Neuronal stem cell (in vitro differentiated cells): ENCODE measurements at regions not wholly inside any gene's neighbourhood (a gene's known extent, or its start where the extent isn't known, plus 50 kb on each side); places are given as distances from the start of the nearest gene placed in this dataset.

Experiments used
- DNase-seq: peaks from one replicate; pipeline ENCODE4 v3.0.0-alpha.2; 2013; ENCODE audit warnings: low spot score
- H2AFZ ChIP-seq: one replicate; pipeline ENCODE4 v1.6.1; 2013; ENCODE audit warnings: mild to moderate bottlenecking, low read length, inconsistent platforms
- H2AK5ac ChIP-seq: 2 replicates; pipeline ENCODE4 v1.6.1; 2013; ENCODE audit warnings: low read depth, mild to moderate bottlenecking, inconsistent platforms, low read length, moderate library complexity, mixed read lengths
- H2BK120ac ChIP-seq: 2 replicates; pipeline ENCODE4 v1.6.1; 2013; ENCODE audit warnings: low read depth, mild to moderate bottlenecking, inconsistent platforms, low read length, moderate library complexity, mixed read lengths
- H2BK12ac ChIP-seq: one replicate; pipeline ENCODE4 v1.6.1; 2013; ENCODE audit warnings: low read length, inconsistent platforms
- H2BK15ac ChIP-seq: 2 replicates; pipeline ENCODE4 v1.6.1; 2013; ENCODE audit warnings: mild to moderate bottlenecking, low read length, inconsistent platforms, mixed read lengths
- H2BK5ac ChIP-seq: one replicate; pipeline ENCODE4 v1.6.1; 2013; ENCODE audit warnings: inconsistent platforms, mild to moderate bottlenecking, low read length, moderate library complexity
- H3K14ac ChIP-seq: one replicate; pipeline ENCODE4 v1.6.1; 2013; ENCODE audit warnings: low read length, inconsistent platforms
- H3K18ac ChIP-seq: 2 replicates; pipeline ENCODE4 v1.6.1; 2013; ENCODE audit warnings: low read length, inconsistent platforms
- H3K23ac ChIP-seq: 2 replicates; pipeline ENCODE4 v1.6.1; 2013; ENCODE audit warnings: low read depth, mild to moderate bottlenecking, mixed read lengths, low read length, inconsistent platforms; ENCODE audit not compliant: poor library complexity
- H3K27ac ChIP-seq: replicated peaks from 3 replicates; pipeline ENCODE4 v1.5.1; 2013; ENCODE audit warnings: low read length, inconsistent platforms
- H3K27me3 ChIP-seq, 3 experiments: 2 replicates each; pipeline ENCODE4 v1.6.1; 2013; ENCODE audit warnings: low read length in 3 of 3, mild to moderate bottlenecking in 2 of 3, inconsistent platforms in 1 of 3, low read depth in 1 of 3, mixed read lengths in 1 of 3, moderate library complexity in 1 of 3; ENCODE audit not compliant: control insufficient read depth in 3 of 3, insufficient read depth in 3 of 3
- H3K36me3 ChIP-seq, 2 donors: replicated peaks in 1 of 2; 2 replicates each; pipeline ENCODE4 v1.6.1; 2013; ENCODE audit warnings: low read length in 2 of 2; ENCODE audit not compliant: control insufficient read depth in 2 of 2, insufficient read depth in 2 of 2
- H3K4ac ChIP-seq: 2 replicates; pipeline ENCODE4 v1.6.1; 2013; ENCODE audit warnings: inconsistent platforms, mild to moderate bottlenecking, low read length, moderate library complexity
- H3K4me1 ChIP-seq, 2 donors: 1 replicate in 1 of 2; 2 replicates in 1 of 2; pipeline ENCODE4 v1.6.1; 2013; ENCODE audit warnings: low read length in 2 of 2, low read depth in 1 of 2; ENCODE audit not compliant: control insufficient read depth in 2 of 2, insufficient read depth in 1 of 2
- H3K4me2 ChIP-seq: one replicate; pipeline ENCODE4 v1.6.1; 2013; ENCODE audit warnings: mild to moderate bottlenecking, low read length, inconsistent platforms; ENCODE audit not compliant: insufficient read depth, poor library complexity, severe bottlenecking
- H3K4me3 ChIP-seq, 2 donors: 2 replicates each; pipeline ENCODE4 v1.5.1; 2013; ENCODE audit warnings: low read length in 2 of 2, mild to moderate bottlenecking in 2 of 2, inconsistent platforms in 1 of 2, moderate library complexity in 1 of 2
- H3K79me1 ChIP-seq: one replicate; pipeline ENCODE4 v1.6.1; 2013; ENCODE audit warnings: low read depth, mild to moderate bottlenecking, inconsistent platforms, low read length, moderate library complexity
- H3K9ac ChIP-seq: one replicate; pipeline ENCODE4 v1.6.1; 2013; ENCODE audit warnings: mild to moderate bottlenecking, low read depth, low read length, inconsistent platforms; ENCODE audit not compliant: poor library complexity
- H3K9me3 ChIP-seq, 2 donors: replicated peaks in 1 of 2; 2 replicates each; pipeline versions ENCODE3 to v1.6.1; 2013; ENCODE audit warnings: low read length in 2 of 2, mild to moderate bottlenecking in 2 of 2, inconsistent platforms in 1 of 2, low read depth in 1 of 2, mixed read lengths in 1 of 2, moderate library complexity in 1 of 2; ENCODE audit not compliant: control insufficient read depth in 2 of 2, insufficient read depth in 1 of 2
- H4K8ac ChIP-seq: one replicate; pipeline ENCODE4 v1.6.1; 2013; ENCODE audit warnings: low read depth, mild to moderate bottlenecking, inconsistent platforms, low read length, moderate library complexity
- H4K91ac ChIP-seq: one replicate; pipeline ENCODE4 v1.6.1; 2013; ENCODE audit warnings: low read length, low read depth, mild to moderate bottlenecking, inconsistent platforms; ENCODE audit not compliant: poor library complexity
- WGBS, 2 donors: extraction: QIAGEN DNeasy Blood & Tissue Kit; methylation state at CpG; one replicate each; pipeline ENCODE4 v1.1.7; 2013; ENCODE audit warnings: missing lambda C conversion rate in 2 of 2, mixed read lengths in 1 of 2; ENCODE audit not compliant: insufficient read length in 2 of 2, insufficient replicate concordance in 1 of 2; ENCODE audit errors: extremely low coverage in 2 of 2; 5-methylcytosine and 5-hydroxymethylcytosine counted together

DNA sequence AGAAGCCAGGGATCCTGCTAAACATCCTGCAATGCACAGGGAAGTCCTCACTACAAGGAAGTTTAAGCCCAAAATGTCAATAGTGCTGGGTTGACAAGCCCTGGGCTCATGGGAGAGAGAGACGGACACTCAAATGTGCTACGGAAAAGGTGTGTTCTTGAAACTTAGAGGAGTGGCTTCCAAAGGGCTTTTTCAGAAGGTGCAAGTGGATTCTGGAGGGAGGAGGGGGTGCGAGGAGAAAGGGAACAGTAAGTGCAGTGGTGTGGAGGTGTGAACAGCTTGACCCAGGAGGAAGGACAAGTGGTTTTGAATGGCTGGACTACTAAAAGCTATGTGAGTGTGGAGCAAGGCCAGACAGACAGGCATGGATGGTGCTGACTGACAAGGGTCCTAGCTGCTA is 50.4 kb upstream of the CECR2 start:
- Histone ChIP-seq H4K91ac (no peak overlapping the region), H3K4me3 (no peak overlapping the region), H3K4ac (no peak overlapping the region), H2BK12ac (no peak overlapping the region), H2BK5ac (no peak overlapping the region), H3K27ac (no peak overlapping the region), H3K9ac (no peak overlapping the region), H3K9me3 (no peaks in the 10 kb centered on the region), H2AK5ac (peak overlapping the region; percentile 7), H2AFZ (no peak overlapping the region), H3K79me1 (no peaks in the 10 kb centered on the region), H3K4me1 (peaks cover 12 to 25% of the 10 kb centered on the region in 2 donors), H2BK120ac (peak overlapping the region; percentile 20), H3K4me2 (no peak overlapping the region), H2BK15ac (no peak overlapping the region), H3K27me3 (peaks cover 0 to 4% (median 0%) of the 10 kb centered on the region in 3 experiments), H3K36me3 (no peaks in the 10 kb centered on the region), H3K14ac (no peak overlapping the region), H3K18ac (peak overlapping the region; percentile 55), H3K23ac (no peak overlapping the region), H4K8ac (no peak overlapping the region)
- DNase-seq, result no peak
- WGBS, 2 donors, result no CpG with 5 or more reads among the region's 3 CpGs

- Histone ChIP-seq H2BK12ac (no peak overlapping the region), H3K27me3 (peaks cover 0 to 7% (median 0%) of the 10 kb centered on the region in 3 experiments), H2BK15ac (no peak overlapping the region), H3K36me3 (no peaks in the 10 kb centered on the region), H3K79me1 (no peaks in the 10 kb centered on the region), H3K9ac (no peak overlapping the region), H2AK5ac (no peak overlapping the region), H2AFZ (no peak overlapping the region), H3K9me3 (no peaks in the 10 kb centered on the region), H3K14ac (no peak overlapping the region), H3K18ac (no peak overlapping the region), H2BK120ac (no peak overlapping the region), H4K91ac (no peak overlapping the region), H3K27ac (no peak overlapping the region), H3K4ac (no peak overlapping the region), H2BK5ac (no peak overlapping the region), H3K4me3 (no peak overlapping the region), H3K4me2 (no peak overlapping the region), H3K4me1 (peaks cover 12 to 25% of the 10 kb centered on the region in 2 donors), H4K8ac (no peak overlapping the region), H3K23ac (no peak overlapping the region)
- DNase-seq, result no peak
- 100% methylated on average over 2 of the region's 7 CpGs; no CpG with 5 or more reads in 1 of the 2 donors for WGBS, 2 donors
Observed at GRCh38 chr22:17315310-17315709, 54.0 kb upstream of the CECR2 start.

DNA sequence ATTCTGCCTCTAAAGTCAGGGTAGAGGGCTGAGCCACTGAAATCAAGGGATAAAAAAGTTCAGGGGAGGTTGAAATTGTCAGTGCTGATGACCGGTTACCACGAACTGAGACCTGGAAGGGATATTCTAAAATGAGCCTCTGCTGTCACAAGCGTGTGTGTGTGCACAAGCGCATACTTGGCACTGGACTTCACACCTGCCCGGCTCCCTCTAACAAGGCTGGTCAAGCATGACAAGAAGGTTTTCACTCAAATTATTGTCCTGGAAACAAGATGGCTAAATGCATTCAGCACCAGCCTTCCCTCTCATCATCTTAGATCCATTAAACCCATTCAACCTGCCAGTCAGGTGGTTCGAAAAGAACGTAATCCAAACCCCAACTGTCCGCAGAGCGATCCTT is 54.8 kb upstream of the CECR2 start:
- DNase-seq, result no peak
- WGBS, 2 donors, result no CpG with 5 or more reads among the region's 9 CpGs
- H3K9ac ChIP-seq, result no peak overlapping the region
- H3K27ac ChIP-seq, result no peak overlapping the region
- H2BK5ac ChIP-seq, result no peak overlapping the region
- no peak overlapping the region for H2AFZ ChIP-seq
- H3K14ac ChIP-seq, result no peak overlapping the region
- H3K4me2 ChIP-seq, result no peak overlapping the region
- no peak overlapping the region for H3K18ac ChIP-seq
- H3K4ac ChIP-seq, result no peak overlapping the region
- H3K79me1 ChIP-seq, result no peaks in the 10 kb centered on the region
- peaks cover 5 to 19% of the 10 kb centered on the region in 2 donors for H3K4me1 ChIP-seq
- H2AK5ac ChIP-seq, result no peak overlapping the region
- no peak overlapping the region for H4K8ac ChIP-seq
- no peak overlapping the region for H2BK12ac ChIP-seq
- no peak overlapping the region for H3K23ac ChIP-seq
- H3K36me3 ChIP-seq, result no peaks in the 10 kb centered on the region
- H2BK15ac ChIP-seq, result no peak overlapping the region
- no peak overlapping the region for H4K91ac ChIP-seq
- H3K4me3 ChIP-seq, result no peak overlapping the region
- no peaks in the 10 kb centered on the region for H3K9me3 ChIP-seq
- H3K27me3 ChIP-seq, result peaks cover 0 to 7% (median 0%) of the 10 kb centered on the region in 3 experiments
- H2BK120ac ChIP-seq, result no peak overlapping the region

DNA sequence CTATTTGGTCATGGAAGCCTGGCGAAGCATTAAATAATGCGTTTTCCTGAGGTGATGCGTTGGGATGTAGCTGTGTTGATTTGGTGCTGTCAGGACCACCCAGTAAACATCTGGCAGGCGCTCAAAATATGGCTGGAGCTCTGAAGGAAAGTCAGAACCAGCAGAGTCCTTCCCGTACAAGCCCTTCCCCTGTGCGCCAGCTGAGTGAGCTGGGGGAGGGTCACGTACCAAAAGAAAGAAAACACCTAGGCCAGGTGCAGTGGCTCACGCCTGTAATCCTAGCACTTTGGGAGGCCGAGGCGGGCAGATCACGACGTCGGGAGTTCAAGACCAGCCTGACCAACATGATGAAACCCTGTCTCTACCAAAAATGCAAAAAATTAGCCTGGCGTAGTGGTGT is 55.6 kb upstream of the CECR2 start:
- Histone ChIP-seq H3K4ac (no peak overlapping the region), H2AFZ (no peak overlapping the region), H3K4me1 (peaks cover 0 to 15% of the 10 kb centered on the region in 2 donors), H3K18ac (no peak overlapping the region), H3K36me3 (no peaks in the 10 kb centered on the region), H3K4me3 (no peak overlapping the region), H3K23ac (no peak overlapping the region), H3K79me1 (no peaks in the 10 kb centered on the region), H2BK120ac (no peak overlapping the region), H4K8ac (no peak overlapping the region), H3K27me3 (peaks cover 0 to 7% (median 0%) of the 10 kb centered on the region in 3 experiments), H3K9me3 (no peaks in the 10 kb centered on the region), H3K14ac (no peak overlapping the region), H2BK5ac (no peak overlapping the region), H3K9ac (no peak overlapping the region), H4K91ac (no peak overlapping the region), H3K4me2 (no peak overlapping the region), H3K27ac (no peak overlapping the region), H2BK15ac (no peak overlapping the region), H2BK12ac (no peak overlapping the region), H2AK5ac (no peak overlapping the region)
- no peak for DNase-seq
- WGBS, 2 donors, result no CpG with 5 or more reads among the region's 14 CpGs
